Fibroblast of the aortic adventitia (primary cell): ENCODE measurements at regions not wholly inside any gene's neighbourhood (a gene's known extent, or its start where the extent isn't known, plus 50 kb on each side); places are given as distances from the start of the nearest gene placed in this dataset.
A peak's percentile ranks its signal among the peaks of the same experiment; 100 is the strongest.
"Not testable (repeated sequence)": the region's sequence is repeated elsewhere in the genome, so short reads cannot be mapped to it uniquely, and the experiment has no call there.

Experiments used
- DNase-seq: peaks from one replicate; pipeline ENCODE4 v3.0.0-alpha.2; 2010; ENCODE audit warnings: low read depth
- H3K4me3 ChIP-seq: 2 replicates; pipeline ENCODE4 v1.5.1; 2011; ENCODE audit warnings: low read depth, mild to moderate bottlenecking, control low read depth, low read length, moderate library complexity
- TF ChIP-seq, protein P1 (sequence below): IDR thresholded peaks from 2 replicates; pipeline ENCODE4 v1.5.1; 2011; ENCODE audit warnings: mild to moderate bottlenecking, low read length, control low read depth, inconsistent platforms; ENCODE audit not compliant: insufficient read depth

DNA sequence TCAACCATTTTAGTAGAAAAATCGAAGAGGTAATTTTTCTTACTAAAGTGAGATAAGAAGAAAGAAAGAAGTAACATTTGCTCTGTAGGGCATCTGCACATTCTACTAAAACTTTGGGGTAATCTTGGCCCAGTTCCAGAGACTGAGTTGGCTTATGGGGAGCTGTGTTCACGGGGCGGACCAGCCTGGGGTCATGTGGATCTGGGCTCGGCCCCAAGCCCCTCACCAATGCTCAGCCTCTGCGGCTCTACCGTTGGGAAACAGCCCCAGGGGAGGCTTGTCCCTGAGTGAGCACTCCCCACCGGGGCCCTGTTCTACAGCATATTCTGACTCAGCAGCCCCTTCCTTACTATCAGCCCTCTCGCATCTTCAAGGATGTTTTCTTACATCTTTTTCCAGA is 132.3 kb downstream of the RTP5 start:
- no peak for DNase-seq
- TF ChIP-seq, protein P1, sequence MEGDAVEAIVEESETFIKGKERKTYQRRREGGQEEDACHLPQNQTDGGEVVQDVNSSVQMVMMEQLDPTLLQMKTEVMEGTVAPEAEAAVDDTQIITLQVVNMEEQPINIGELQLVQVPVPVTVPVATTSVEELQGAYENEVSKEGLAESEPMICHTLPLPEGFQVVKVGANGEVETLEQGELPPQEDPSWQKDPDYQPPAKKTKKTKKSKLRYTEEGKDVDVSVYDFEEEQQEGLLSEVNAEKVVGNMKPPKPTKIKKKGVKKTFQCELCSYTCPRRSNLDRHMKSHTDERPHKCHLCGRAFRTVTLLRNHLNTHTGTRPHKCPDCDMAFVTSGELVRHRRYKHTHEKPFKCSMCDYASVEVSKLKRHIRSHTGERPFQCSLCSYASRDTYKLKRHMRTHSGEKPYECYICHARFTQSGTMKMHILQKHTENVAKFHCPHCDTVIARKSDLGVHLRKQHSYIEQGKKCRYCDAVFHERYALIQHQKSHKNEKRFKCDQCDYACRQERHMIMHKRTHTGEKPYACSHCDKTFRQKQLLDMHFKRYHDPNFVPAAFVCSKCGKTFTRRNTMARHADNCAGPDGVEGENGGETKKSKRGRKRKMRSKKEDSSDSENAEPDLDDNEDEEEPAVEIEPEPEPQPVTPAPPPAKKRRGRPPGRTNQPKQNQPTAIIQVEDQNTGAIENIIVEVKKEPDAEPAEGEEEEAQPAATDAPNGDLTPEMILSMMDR, result no peak

DNA sequence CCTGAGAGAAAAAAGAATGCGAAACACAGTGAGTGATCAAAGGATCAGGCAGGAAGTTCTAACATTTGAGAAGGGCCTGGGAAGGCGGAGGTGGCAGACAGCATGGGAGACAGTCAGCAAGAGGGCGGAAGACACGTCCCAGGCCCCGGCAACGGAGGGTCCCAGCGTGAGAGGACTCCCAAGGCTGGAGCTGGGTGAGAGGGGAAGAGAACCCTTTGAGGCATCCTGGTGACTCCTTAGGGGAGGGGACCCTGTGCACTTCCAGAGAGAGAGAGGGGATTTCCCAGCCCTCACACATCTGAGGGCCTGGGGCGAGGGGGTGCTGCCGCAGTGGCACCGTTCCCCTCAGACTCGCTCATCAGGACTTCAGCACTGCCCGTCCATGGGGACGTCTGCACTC is 133.4 kb downstream of the RTP5 start:
- H3K4me3 ChIP-seq, result no peak overlapping the region
- no peak for DNase-seq
- TF ChIP-seq, protein P1, result no peak

More for the DNA sequence above, 132.3 kb downstream of the RTP5 start:
- H3K4me3 ChIP-seq, result no peak overlapping the region

DNA sequence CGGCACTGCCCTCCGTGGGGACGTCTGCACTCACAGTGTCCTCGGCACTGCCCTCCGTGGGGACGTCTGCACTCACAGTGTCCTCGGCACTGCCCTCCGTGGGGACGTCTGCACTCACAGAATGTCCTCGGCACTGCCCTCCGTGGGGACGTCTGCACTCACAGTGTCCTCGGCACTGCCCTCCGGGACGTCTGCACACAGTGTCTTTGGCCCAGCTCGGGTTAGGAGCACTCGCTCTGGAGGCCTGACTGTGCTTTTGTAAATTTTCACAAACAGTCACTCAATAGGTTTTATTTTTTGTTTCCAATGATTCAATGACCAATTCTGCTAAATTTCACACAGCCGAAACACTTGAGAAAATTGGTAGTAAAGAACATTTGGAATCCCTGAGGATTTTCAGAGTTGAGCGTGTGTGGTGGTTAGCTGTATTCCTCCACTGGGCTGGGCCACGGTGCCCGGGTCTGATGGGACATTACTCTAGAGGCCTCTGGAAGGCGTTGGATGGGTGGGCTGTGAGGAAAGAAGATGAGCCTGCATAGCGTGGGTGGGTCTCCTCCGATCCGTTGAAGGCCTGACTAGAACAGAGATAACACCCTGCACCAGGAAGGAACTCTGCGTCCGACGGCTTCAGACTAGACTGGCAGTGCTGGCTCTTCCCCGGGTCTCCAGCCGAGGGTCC is 134.8 kb downstream of the RTP5 start:
- H3K4me3 ChIP-seq, result no peak overlapping the region
- TF ChIP-seq, protein P1, result no peak

DNA sequence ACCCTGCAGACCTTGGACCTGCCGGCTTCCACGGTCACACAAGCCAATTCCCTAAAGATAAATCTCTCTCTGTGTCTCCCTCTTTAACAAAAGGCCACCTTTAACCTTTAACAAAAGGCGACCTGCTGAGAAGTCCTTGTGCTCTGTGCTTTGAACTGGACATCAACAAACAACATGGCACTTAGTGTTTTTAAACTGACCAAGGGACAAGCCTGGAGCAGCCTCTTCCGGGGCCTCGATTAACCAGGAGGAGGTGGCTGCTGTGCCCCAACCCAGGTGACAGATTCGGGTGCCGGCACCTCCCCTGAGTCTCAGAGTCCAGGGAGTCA is 135.3 kb downstream of the RTP5 start:
- no peak for DNase-seq
- TF ChIP-seq, protein P1, result no peak
- H3K4me3 ChIP-seq, result no peak overlapping the region

More for the DNA sequence above, 134.8 kb downstream of the RTP5 start:
- DNase-seq, result no peak

DNA sequence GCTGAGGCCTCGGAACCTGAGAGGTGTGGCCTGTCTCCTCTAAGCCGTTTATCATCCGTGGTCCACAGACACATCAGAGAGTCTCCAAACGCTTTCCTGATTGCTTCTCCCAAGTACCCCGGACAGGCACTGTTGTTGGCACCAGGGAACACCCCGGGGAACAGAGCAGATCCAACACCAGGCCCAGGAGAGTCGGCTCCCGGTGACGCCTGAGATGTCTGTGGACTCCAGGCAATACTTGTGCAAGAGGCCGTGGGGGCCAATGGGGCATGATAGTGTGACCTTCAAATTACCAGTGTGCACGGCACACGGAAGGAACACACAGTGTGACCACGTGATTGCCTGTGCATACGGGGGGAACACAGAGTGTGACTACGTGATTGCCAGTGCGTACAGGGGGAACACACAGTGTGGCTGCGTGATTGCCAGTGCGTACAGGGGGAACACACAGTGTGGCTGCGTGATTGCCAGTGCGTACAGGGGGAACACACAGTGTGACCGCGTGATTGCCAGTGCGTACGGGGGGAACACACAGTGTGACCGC is 136.6 kb downstream of the RTP5 start:
- not testable (repeated sequence) for DNase-seq, H3K4me3 ChIP-seq

DNA sequence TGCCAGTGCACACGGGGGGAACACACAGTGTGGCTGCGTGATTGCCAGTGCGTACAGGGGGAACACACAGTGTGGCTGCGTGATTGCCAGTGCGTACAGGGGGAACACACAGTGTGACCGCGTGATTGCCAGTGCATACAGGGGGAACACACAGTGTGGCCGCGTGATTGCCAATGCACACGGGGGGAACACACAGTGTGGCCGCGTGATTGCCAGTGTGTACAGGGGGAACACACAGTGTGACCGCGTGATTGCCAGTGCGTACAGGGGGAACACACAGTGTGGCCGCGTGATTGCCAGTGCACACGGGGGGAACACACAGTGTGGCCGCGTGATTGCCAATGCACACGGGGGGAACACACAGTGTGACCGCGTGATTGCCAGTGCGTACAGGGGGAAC is 139.4 kb downstream of the RTP5 start:
- not testable (repeated sequence) for DNase-seq, H3K4me3 ChIP-seq

DNA sequence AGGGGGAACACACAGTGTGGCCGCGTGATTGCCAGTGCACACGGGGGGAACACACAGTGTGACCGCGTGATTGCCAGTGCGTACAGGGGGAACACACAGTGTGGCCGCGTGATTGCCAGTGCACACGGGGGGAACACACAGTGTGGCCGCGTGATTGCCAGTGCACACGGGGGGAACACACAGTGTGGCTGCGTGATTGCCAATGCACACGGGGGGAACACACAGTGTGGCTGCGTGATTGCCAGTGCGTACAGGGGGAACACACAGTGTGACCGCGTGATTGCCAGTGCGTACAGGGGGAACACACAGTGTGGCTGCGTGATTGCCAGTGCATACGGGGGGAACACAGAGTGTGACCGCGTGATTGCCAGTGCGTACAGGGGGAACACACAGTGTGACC is 140.3 kb downstream of the RTP5 start:
- not testable (repeated sequence) for DNase-seq, H3K4me3 ChIP-seq

DNA sequence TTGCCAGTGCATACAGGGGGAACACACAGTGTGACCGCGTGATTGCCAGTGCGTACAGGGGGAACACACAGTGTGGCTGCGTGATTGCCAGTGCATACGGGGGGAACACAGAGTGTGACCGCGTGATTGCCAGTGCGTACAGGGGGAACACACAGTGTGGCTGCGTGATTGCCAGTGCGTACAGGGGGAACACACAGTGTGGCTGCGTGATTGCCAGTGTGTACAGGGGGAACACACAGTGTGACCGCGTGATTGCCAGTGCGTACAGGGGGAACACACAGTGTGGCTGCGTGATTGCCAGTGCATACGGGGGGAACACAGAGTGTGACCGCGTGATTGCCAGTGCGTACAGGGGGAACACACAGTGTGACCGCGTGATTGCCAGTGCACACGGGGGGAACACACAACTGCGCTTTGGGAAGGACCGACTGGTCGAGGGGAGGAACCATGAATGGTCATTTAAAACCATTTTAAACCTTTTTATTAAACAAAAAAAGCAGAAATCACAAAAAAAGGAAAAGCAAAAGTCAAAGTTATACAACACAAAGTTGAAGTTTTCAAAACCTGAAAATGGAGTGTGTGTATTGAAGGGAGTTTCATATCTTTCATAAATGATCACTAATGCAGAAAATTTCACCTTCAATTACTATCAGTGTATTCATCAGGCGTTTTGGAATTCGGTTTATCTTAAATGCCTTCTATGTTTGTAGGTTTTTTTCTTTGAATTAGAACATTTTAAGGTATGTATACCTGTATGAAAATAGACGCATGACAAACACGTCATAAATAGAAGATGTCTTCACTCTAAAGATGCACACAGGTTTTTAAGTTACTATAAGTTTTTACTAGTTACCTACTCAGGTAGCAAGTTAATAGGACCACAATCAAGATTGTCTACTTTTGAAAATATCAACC is 141.0 kb downstream of the RTP5 start:
- DNase-seq, result peak; percentile 18
- H3K4me3 ChIP-seq, result not testable (repeated sequence)

DNA sequence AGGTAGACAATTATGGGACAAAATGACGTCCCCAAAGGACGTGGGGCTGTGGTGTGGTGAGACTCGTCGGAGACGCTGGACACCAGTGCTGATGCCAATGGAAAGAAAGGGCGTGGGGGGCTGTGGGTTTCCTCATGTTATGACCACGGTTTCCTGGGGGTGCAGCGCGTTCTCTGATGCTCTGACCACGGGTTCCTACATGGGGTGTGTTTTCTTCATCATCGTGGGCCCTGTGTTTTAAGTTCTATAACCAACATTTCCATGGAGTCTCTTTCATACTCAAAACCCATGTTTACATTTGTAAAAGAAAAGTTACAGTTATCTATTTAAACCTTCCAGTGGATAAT is 141.6 kb downstream of the RTP5 start:
- H3K4me3 ChIP-seq, result no peak overlapping the region
- no peak for DNase-seq
- TF ChIP-seq, protein P1, result no peak
